HG03139 (cell line): ENCODE measurements at regions not wholly inside any gene's neighbourhood (a gene's known extent, or its start where the extent isn't known, plus 50 kb on each side); places are given as distances from the start of the nearest gene placed in this dataset.

Experiments used
- ATAC-seq: cut with Tn5 transposase; IDR thresholded peaks from one replicate; pipeline ENCODE4 v1.9.1; 2021; ENCODE audit not compliant: unreplicated experiment

DNA sequence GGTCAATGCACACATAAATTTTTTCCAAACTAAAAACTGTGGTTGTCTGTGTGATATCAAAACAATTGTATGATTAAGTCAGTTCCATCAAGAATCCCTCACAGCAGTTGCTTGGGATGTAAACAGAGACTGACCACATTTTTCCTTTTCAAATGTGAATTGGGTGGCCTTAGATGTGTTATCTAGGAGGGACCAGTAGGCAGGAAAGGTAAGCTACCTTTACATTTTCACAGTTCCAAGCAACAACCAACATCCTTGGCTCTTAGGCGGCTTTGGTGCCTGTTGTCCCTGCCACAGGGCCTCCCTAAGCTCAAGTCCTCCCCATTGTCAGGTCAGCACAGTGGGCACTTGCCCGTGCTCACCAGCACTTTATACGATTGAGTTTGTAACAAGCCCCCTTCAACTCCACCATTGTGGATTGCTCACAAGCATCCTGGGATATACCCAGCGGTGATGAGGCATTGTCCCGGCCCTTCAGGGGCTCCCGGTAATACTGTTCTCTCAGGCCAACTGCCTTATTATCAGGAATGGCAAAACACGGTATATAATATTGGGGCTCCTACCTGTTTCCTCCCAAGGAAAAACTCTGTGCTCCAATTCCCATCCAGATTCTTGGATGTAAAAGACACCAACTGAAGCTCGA lies 114.9 kb upstream of the ANKRD1 start:
- ATAC-seq, result no peak

DNA sequence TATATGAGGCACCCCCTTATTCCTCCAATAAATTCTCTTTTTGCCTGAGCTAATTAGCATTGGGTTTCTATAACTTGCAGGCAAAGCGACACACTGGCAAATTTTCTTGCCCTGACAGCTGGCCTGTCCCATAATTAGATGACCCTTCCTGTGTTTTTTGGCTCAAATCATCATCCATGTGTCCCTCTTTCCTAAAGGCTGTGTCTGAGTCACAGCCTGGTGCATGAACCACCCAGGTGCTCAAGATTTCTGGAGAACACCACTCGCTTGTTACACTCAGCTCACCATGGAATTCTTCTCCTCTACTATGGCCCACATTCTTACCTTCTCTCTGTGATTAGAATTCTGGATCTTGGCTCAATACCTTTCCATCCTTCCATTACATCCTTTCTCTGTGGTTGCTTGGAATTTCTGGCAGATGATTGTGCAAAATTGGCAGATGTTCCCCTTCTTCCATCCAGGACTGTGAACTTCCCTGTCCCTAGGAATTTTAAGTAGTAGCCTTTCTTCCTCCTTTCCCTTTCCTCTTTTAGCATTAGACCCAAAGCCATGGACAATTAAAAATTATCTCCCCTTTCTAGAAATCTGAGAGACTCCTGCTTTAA lies 116.0 kb upstream of the ANKRD1 start:
- ATAC-seq, result no peak

DNA sequence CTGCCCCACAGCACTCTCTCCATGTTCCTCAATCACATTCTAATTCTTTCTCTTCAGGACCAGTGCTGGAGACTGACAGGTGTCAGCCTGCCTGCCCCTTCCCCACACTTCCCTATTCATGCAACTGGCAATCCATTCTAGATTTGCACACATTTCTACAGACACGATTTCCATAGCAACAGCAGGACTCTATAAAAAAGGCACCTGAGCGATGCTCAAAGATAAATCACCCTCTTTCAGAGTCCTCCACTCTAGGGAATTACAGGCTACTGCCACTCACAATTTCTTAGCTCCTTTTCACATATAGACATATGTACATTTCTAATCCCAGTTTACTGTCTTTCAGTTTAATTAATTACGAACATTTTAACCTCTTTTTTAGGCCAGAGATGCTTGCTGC lies 118.1 kb upstream of the ANKRD1 start:
- ATAC-seq, result no peak

DNA sequence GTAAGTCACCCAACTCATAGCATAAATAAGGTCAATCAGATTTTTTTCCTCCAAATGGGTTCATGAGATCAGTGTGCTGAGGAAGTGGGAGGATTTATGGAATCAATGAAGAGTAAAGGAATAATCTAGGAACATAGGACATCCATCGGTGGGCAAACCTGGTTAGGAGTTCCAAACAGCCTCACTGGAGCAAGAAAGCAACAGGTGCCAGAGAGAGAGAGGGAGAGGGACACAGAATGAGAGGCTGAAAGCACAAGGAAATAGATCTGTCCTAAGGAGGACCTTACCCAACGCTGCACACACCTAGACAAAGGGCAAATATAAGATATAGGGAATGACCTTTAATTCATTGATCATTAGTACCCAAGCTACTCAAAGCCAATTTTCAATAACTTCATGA lies 119.5 kb upstream of the ANKRD1 start:
- no peak for ATAC-seq

DNA sequence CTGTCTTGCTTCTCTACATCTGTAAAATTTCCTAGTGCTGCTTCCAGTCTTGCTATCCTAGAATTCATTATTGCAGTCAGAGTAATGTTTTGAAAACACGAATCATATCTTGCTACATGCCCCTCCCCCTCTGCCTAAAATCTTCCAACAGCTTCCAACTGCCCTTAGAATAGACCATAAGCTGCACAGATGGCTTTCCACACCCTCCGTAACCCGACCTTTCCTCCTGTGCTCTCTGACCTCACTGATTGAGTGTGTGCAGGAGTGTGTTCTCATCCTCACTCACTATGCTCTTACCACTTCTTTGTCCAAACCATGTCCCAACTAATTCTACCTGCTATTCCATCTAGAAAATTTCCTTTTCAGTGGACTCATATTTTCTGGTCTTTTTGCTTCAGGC lies 121.2 kb upstream of the ANKRD1 start:
- ATAC-seq, result no peak

DNA sequence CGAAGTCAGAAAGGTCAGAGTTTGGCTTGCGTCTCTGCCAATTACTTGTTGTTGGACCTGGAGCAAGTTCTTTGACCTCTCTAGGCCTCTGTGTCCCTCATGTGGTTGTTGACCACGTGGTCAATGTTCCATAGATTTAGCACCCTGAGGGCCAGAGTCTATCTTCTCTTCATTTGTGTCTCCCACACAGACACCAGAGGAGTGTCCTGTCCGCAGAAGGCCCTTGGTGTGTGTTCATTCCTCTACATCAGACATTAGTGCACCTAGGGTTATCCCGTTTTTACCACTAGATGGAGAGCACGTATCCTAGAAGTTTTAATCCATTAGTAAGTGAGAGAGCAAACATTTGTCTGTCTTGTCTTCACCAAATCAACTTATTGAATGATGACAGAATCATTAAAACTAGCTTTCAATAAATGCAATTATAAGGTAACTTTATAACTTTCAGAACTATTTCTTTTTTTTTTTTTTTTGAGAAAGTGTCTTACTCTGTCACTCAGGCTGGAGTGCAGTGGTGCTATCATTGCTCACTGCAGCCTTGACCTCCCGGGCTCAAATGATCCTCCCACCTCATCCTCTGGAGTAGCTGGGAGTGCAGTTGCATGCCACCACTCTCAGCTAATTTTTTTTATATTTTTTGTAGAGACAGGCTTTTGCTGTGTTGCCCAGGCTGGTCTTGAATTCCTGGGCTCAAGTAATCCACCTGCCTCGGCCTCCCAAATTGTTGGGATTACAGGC lies 122.5 kb upstream of the ANKRD1 start:
- no peak for ATAC-seq

DNA sequence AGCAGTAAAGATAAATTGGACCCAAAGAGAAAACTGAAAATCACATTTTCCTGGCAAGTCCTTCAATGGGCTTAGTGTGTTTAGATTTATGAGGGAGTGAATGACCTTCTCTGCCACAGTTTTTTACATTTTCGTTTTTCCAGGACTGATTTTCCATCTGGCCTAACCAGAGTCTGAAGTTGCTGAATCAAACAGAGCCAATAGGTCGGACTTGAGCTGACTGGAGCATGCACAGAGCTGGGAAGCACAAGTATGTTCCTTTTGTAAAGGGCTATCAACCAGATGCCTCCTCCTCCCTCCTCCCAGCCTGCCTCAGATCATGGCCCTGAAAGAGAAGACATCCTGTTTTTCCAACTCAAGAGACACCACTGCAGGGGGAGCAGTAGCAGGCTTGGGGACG lies 126.0 kb upstream of the ANKRD1 start:
- no peak for ATAC-seq

DNA sequence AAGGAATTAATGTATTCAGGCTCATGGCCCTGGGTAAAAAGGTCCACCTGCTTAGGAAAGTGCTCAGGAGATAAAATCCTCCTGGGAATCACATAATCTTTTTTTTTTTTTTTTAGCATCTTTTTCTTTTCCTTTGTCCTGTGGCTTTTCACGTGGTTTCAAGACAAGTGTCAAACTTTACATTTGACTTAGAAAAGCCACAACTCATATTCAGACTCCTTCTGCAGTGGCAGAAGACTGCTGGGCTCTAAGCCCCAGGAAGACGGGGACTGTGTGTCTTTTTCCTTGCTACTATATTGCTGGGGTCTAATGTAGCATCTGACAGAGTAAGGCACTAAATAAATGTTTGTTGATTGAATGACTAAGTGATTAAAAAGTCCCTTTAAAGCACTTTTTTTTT lies 127.5 kb upstream of the ANKRD1 start:
- ATAC-seq, result no peak

DNA sequence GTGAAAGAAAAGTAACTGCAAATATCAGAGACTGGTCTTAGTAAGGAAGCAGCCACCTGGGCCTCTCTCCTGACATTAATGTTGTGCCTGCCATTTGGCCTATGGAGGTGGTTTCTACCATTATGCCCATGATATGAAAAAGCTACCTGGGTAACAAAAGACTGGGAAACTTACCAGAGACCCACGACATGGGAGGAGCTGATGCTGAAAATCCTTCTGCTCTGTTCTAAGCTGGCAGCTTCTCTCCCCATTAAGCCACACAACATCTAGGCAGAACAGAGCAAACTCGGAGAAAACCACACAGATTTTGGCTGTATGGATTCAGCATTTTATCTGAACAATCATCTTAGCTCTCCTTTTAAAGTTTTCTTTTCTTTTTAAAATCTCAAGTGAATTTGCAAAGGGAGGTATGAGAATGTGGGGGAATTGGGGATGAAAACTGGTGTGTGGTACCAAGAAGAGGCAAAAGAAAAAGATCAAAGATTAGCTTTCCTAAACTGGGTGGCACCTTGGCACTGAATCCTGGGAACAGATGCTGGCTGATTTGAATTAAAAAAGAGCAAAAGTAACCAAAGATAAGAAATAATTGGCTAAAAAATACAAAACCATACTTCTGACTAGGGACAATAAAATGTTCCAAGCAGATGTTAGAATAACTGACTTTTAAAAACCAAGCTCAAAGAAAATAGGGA lies 128.6 kb upstream of the ANKRD1 start:
- no peak for ATAC-seq

DNA sequence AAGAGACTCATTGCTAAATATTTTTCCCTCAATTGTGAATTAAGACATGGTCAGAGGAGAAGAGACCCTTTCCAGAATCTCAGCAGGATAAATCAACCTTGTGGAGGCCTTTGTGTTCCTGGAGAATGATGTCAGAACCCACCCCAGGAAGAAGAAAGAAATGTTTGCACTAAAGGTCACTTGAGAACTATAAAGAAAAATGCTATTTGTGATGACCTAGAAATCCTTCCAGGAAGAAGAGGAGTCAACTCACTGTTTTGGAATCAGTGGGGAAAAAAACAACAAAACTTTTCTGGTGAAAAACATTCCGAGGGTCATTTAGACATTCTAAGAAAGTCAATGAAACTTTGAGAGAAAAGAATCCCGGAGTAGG lies 129.1 kb upstream of the ANKRD1 start:
- no peak for ATAC-seq

DNA sequence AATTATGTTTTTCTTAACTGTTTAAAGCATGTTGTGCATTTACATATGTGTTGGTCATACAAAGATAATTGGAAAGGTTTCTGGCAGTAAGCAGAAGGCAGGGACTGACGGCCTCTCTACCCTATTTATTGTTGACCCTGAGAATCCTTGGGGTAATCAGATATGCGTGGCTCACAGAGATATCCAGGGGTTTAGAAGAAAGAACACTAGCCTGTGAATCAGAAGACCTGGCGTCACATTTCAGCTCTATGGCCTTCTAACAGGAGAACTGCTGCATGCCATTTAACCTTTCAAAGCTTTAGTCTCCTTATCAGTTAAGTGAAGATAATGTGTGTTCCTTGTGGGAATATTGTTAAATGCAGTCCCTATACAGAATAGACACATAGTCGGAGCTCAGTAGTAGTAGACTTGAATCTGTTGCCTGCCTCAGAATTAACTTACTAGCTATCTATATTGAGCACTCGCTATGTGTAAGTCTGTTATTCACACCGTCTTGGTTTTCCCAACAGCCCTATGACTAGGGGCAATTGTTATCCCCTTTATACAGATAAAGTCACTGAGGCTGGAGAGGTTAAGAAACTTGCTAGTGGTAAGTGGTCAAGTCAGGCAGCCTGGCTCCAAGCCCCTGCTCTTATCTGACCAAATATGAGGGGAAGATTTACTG lies 129.6 kb upstream of the ANKRD1 start:
- no peak for ATAC-seq

DNA sequence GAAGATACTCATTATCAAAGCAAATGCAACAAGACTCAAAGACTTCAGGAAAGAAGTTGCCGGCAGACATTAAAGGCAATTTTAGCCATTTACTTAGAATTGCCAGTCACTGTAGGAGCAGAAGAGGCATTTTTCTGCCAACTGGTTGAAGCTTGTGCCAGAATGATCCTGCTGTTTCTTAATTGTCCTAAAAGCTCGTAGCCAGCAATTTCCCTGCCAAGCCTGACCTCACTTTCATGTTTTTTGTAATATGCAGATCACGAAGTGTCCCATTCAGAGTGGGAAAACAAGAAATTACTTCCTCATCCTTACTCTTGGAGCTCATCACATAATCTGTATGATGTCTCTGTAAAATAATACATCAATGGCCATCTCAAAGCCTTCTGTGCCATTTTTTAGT lies 130.9 kb upstream of the ANKRD1 start:
- ATAC-seq, result no peak

DNA sequence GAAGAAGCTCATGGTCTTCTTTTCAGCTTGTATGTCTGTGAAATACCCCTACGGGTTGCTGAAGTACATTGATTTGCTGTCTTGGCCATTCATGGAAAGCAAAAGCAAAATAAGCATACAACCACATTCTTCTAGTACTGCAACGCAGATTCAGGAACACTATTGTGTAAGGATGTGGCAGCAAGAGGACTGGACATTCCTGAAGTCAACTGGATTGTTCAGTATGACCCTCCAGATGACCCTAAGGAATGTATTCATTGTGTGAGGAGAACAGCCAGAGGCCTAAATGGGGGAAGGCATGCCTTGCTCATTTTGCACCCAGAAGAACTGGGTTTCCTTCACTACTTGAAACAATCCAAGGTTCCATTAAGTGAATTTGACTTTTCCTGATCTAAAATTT lies 133.4 kb upstream of the ANKRD1 start:
- ATAC-seq, result no peak

DNA sequence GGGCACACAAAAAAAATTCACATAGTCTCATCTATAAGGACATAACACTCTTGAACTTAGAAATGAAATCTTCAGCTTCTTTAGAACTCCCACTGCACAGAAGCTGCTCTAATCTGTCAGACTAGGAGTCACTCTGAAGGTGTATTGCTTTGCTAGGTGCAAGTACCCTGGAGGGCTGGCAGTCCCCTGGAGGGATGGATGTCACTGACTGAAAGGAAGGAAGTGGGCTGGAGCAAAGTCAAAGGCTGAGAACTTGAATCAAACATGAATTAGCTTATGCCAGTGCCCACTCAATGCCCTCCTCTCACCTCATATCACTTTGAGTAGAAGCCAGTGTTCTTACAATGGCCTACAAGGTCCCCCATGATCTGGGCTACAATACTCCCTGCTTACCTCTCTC lies 140.3 kb upstream of the ANKRD1 start:
- no peak for ATAC-seq

DNA sequence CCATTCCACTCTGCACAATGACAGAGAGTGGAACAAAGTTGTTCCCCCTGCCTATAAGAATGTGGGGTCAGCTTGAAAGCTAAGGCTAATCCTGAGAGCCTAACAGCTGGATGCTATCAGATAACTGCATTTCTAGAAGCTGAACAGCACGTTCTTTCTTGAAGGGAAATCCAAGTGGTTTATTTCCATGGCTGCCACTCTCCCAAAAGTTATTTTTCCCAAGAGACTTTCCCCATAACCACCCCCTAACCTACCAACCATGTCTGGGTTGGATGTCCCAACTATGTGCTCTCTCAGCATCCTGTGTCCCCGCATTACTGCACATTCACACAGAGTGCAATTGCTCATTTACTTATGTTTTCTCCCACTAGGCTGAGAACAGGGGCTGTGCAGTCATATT lies 140.7 kb upstream of the ANKRD1 start:
- no peak for ATAC-seq

DNA sequence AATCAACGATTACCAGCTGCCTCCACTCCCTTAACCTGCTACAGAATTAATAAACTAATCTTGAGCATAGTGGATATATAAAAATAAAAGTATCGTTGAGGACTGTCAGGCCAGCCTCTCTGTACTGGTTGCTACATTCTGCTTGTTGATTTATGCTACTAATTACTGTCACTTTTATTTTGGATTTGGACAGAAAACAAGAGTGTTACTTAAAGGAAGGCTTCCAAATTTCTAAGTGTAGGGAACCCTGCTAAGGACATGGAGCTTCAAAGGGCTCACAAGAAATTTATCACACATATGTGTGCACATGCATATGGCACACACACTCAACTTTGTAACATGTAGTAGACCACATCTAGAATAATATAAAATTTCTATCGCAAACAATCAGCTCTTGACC lies 141.2 kb upstream of the ANKRD1 start:
- no peak for ATAC-seq

DNA sequence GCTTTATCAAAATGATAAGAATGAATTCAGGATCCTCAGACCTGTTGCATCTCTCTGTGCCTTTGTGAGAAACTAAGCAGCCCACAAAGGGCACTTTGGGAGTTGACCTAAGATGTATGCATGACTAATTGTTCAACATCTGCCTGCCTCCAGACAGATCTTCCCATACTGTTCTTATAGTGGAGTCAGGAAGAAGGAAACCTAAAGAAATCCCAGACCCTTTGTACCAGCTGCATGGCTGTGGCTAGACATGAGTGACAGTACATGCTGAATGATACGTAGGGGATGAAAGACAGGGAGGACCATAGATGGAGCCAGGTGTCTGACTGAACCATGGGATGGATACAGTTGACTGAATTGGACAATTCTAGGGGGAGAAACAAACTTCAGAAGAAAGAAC lies 148.7 kb upstream of the PCGF5 start:
- ATAC-seq, result no peak

DNA sequence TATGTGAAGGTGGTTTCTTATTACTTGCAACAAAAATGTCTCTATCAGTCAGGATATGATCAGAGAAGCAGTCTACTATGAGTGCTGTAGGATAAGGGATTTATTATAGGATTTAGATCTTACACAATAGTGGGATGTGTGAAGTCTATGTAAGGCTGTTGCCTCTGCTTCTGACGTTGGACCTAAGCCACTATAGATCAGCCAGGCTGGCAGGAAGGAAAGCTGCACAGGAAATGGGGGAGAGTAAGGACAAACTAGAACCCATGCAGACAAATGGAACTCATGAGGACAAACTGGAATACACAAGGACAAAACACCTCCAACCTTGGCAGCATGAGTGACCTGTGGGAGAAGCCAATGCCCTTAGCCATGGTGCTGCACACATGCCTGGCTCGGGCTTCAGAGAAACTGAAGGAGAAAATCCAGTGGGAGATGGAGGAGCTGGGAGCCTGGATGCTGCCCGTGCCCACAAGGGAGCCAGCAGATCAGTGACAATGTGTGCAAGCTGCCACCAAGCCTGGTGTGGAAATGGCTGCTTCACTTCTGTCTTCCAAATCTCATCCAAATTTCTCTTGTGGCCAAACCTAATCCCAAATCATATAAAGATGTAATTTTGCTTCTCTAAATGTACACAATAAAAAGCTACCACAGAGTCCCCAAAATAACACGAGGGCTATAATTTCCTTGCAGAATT lies 147.0 kb upstream of the PCGF5 start:
- ATAC-seq, result no peak

DNA sequence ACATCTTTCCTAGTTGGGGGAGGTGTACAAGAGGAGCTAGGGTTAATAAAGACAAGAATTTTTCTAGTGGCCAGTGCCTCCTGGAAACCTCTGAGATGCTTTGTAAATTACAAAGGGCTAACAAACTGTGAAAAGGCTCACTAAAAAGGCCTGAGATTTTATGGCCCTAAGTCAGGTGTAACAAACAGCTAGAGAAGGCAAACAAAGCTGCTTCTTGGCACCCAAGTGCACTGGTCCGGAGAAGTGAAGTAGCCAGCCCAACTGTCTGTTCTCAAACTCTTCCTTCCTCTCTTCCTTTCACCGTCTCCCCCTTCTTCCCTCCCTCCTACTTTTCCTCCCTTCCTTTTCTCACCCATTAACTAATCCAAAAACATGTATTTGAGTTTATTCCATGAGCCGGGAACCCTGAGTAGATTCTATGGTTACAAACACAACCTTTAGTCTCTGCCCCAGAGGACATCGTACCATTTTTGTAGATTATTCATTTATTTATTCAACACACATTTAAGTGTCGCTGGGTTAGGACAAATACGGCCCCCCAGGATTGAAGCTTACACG lies 143.4 kb upstream of the PCGF5 start:
- no peak for ATAC-seq

DNA sequence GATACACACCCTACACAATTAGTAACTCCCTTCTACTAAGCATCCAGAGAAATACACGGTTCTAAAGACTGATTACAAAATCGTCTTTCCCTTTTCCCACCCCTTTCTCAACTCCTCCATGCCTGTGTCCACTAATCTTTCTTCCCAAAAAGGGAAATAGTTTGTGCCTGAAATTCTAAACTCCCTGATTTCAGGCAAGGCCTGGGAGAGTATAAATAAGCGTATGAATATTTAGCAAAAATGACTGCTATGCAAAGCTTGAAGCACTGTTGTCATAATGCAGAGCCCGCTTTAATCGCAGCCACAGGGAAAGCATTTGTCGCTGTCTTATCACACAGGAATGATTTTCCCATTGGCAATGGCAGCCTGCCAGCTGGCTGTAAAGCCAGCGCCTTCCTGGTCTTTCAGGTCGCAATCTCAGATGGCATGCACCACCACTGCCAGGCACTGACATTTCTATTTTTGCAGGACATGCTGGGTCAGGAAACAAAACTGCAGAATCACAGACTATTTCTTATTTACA lies 142.9 kb upstream of the PCGF5 start:
- no peak for ATAC-seq
